ENCODE measurements at regions not wholly inside any gene's neighbourhood (a gene's known extent, or its start where the extent isn't known, plus 50 kb on each side); places are given as distances from the start of the nearest gene placed in this dataset.

- DNase-seq, result no peak
- TF ChIP-seq POLR2A (IDR thresholded peaks at IDR 0.05; ENCODE audit: low read length), result no peak
- no peak for TF ChIP-seq GATA1 (IDR thresholded peaks at IDR 0.05; ENCODE audit: low read depth, low read length)
These were observed 178.5 kb downstream of the HAUS1 start for GRCh38 chr18:46282646-46283045.

- TF ChIP-seq GATA1 (IDR thresholded peaks at IDR 0.05; ENCODE audit: low read depth, low read length) (no peak), POLR2A (IDR thresholded peaks at IDR 0.05; ENCODE audit: low read length) (no peak)
- no peak for DNase-seq
These were observed 179.1 kb downstream of the HAUS1 start for GRCh38 chr18:46283268-46283667.

GRCh38 chr18:46283895-46284295 lies 179.7 kb downstream of the HAUS1 start:
- no peak for TF ChIP-seq POLR2A (IDR thresholded peaks at IDR 0.05; ENCODE audit: low read length)
- no peak for TF ChIP-seq GATA1 (IDR thresholded peaks at IDR 0.05; ENCODE audit: low read depth, low read length)
- no peak for DNase-seq

GRCh38 chr18:46289463-46289862 lies 185.3 kb downstream of the HAUS1 start:
- TF ChIP-seq GATA1 (IDR thresholded peaks at IDR 0.05; ENCODE audit: low read depth, low read length) (no peak), POLR2A (IDR thresholded peaks at IDR 0.05; ENCODE audit: low read length) (no peak)

GRCh38 chr18:46289931-46290330 lies 185.7 kb downstream of the HAUS1 start:
- no peak for DNase-seq
- TF ChIP-seq POLR2A (IDR thresholded peaks at IDR 0.05; ENCODE audit: low read length) (no peak), GATA1 (IDR thresholded peaks at IDR 0.05; ENCODE audit: low read depth, low read length) (no peak)

More at GRCh38 chr18:46289463-46289862, 185.3 kb downstream of the HAUS1 start:
- no peak for DNase-seq

- DNase-seq, result no peak
- no peak for TF ChIP-seq POLR2A (IDR thresholded peaks at IDR 0.05; ENCODE audit: low read length)
- no peak for TF ChIP-seq GATA1 (IDR thresholded peaks at IDR 0.05; ENCODE audit: low read depth, low read length)
These were observed 186.3 kb downstream of the HAUS1 start for GRCh38 chr18:46290440-46291020.

- TF ChIP-seq POLR2A (IDR thresholded peaks at IDR 0.05; ENCODE audit: low read length) (no peak), GATA1 (IDR thresholded peaks at IDR 0.05; ENCODE audit: low read depth, low read length) (no peak)
- peak; percentile 30 to 33 for DNase-seq
These were observed 187.0 kb downstream of the HAUS1 start for GRCh38 chr18:46291149-46291548.

GRCh38 chr18:46293742-46294181 lies 189.6 kb downstream of the HAUS1 start:
- peak in 1 of 2 experiments; percentile 15 for DNase-seq
- no peak for TF ChIP-seq POLR2A (IDR thresholded peaks at IDR 0.05; ENCODE audit: low read length)
- TF ChIP-seq GATA1 (IDR thresholded peaks at IDR 0.05; ENCODE audit: low read depth, low read length), result no peak

GRCh38 chr18:46294318-46294717 lies 190.1 kb downstream of the HAUS1 start:
- no peak for DNase-seq
- TF ChIP-seq POLR2A (IDR thresholded peaks at IDR 0.05; ENCODE audit: low read length) (no peak), GATA1 (IDR thresholded peaks at IDR 0.05; ENCODE audit: low read depth, low read length) (no peak)

- no peak for DNase-seq
- TF ChIP-seq POLR2A (IDR thresholded peaks at IDR 0.05; ENCODE audit: low read length), result no peak
- no peak for TF ChIP-seq GATA1 (IDR thresholded peaks at IDR 0.05; ENCODE audit: low read depth, low read length)
These were observed 190.6 kb downstream of the HAUS1 start for GRCh38 chr18:46294751-46295150.

- DNase-seq, result no peak
- TF ChIP-seq POLR2A (IDR thresholded peaks at IDR 0.05; ENCODE audit: low read length) (no peak), GATA1 (IDR thresholded peaks at IDR 0.05; ENCODE audit: low read depth, low read length) (no peak)
These were observed 191.2 kb downstream of the HAUS1 start for GRCh38 chr18:46295416-46295815.

GRCh38 chr18:46296656-46297055 lies 192.5 kb downstream of the HAUS1 start:
- TF ChIP-seq POLR2A (IDR thresholded peaks at IDR 0.05; ENCODE audit: low read length), result no peak
- TF ChIP-seq GATA1 (IDR thresholded peaks at IDR 0.05; ENCODE audit: low read depth, low read length), result no peak
- no peak for DNase-seq

GRCh38 chr18:46297124-46297523 lies 192.9 kb downstream of the HAUS1 start:
- TF ChIP-seq GATA1 (IDR thresholded peaks at IDR 0.05; ENCODE audit: low read depth, low read length) (no peak), POLR2A (IDR thresholded peaks at IDR 0.05; ENCODE audit: low read length) (no peak)
- no peak for DNase-seq

- peak; percentile 49 to 66 for DNase-seq
- no peak for TF ChIP-seq POLR2A (IDR thresholded peaks at IDR 0.05; ENCODE audit: low read length)
- no peak for TF ChIP-seq GATA1 (IDR thresholded peaks at IDR 0.05; ENCODE audit: low read depth, low read length)
These were observed 193.4 kb downstream of the HAUS1 start for GRCh38 chr18:46297621-46298020.

GRCh38 chr18:46298511-46298910 lies 194.3 kb downstream of the HAUS1 start:
- no peak for DNase-seq

More at GRCh38 chr18:46298511-46298910, 194.3 kb downstream of the HAUS1 start:
- no peak for TF ChIP-seq POLR2A (IDR thresholded peaks at IDR 0.05; ENCODE audit: low read length)
- TF ChIP-seq GATA1 (IDR thresholded peaks at IDR 0.05; ENCODE audit: low read depth, low read length), result no peak

All from erythroblast (primary cell).